Activated naive CD4-positive, alpha-beta T cell treated with anti-CD3 and anti-CD28 coated beads, Interleukin-2, amount 50 U/mL, for 24 hours (primary cell): ENCODE measurements at regions not wholly inside any gene's neighbourhood (a gene's known extent, or its start where the extent isn't known, plus 50 kb on each side); places are given as distances from the start of the nearest gene placed in this dataset.

Experiments
- H3K27ac Mint-ChIP-seq: one replicate; pipeline ENCODE4 v1.8.0; 2021; ENCODE audit warnings: mild to moderate bottlenecking, mixed read lengths
- H3K27me3 Mint-ChIP-seq: one replicate; pipeline ENCODE4 v1.8.0; 2021; ENCODE audit warnings: mixed read lengths
- H3K36me3 Mint-ChIP-seq: one replicate; pipeline ENCODE4 v1.8.0; 2021; ENCODE audit warnings: mixed read lengths
- H3K4me1 Mint-ChIP-seq: one replicate; pipeline ENCODE4 v1.8.0; 2021; ENCODE audit warnings: mixed read lengths
- H3K4me3 Mint-ChIP-seq: one replicate; pipeline ENCODE4 v1.8.0; 2021; ENCODE audit warnings: mild to moderate bottlenecking, mixed read lengths
- H3K9me3 Mint-ChIP-seq: one replicate; pipeline ENCODE4 v1.8.0; 2021; ENCODE audit warnings: mixed read lengths

GRCh38 chr17:71170070-71170469, 950.8 kb upstream of the SOX9 start:
- no peaks in the 10 kb centered on the region for H3K4me1 Mint-ChIP-seq
- no peak overlapping the region for H3K4me3 Mint-ChIP-seq
- H3K9me3 Mint-ChIP-seq: no peaks in the 10 kb centered on the region
- H3K36me3 Mint-ChIP-seq: no peaks in the 10 kb centered on the region
- H3K27ac Mint-ChIP-seq: no peak overlapping the region
- H3K27me3 Mint-ChIP-seq: no peaks in the 10 kb centered on the region

DNA sequence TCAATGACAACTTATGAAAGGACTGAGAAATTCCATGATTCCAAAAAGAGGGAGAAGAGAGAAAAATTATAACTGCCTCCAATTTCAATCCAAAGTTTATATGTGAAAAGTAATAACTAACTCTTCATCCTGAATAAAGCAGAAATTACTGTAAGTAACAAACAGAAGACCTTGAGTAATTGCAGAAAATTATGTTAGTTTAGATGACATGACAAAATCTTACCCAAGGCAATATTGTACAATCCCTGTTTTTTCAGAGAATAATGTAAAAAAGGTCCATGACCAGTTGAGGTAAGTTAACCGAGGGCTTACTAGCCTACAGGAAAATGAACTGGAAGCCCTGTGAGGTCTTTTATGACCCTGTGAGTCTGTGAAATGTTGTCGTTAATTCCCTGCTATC, 949.5 kb upstream of the SOX9 start:
- H3K27ac Mint-ChIP-seq: no peak overlapping the region
- H3K4me3 Mint-ChIP-seq: no peak overlapping the region
- H3K4me1 Mint-ChIP-seq: no peaks in the 10 kb centered on the region
- no peaks in the 10 kb centered on the region for H3K27me3 Mint-ChIP-seq
- no peaks in the 10 kb centered on the region for H3K36me3 Mint-ChIP-seq
- no peaks in the 10 kb centered on the region for H3K9me3 Mint-ChIP-seq

DNA sequence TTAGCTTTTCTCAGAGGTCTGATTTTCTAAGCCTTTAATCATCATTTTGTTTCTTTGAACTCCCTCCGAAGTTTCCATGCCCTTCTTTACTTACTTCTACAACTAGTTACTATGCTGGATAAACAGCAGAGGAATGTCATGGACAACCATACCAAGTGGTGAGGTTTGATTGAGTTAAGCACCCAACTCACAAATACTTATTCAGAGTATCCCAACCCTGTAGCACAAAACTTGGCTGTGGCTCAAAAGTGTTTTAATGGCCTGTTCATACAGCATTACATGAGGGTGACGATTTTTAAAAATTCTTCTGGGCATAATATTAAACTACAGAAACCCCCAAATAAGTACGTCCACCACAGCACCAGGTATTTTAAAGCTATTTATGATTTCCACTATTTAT, 946.8 kb upstream of the SOX9 start:
- Mint-ChIP-seq H3K9me3 (no peaks in the 10 kb centered on the region), H3K27me3 (no peaks in the 10 kb centered on the region), H3K36me3 (no peaks in the 10 kb centered on the region), H3K4me3 (no peak overlapping the region), H3K4me1 (no peaks in the 10 kb centered on the region), H3K27ac (no peak overlapping the region)

DNA sequence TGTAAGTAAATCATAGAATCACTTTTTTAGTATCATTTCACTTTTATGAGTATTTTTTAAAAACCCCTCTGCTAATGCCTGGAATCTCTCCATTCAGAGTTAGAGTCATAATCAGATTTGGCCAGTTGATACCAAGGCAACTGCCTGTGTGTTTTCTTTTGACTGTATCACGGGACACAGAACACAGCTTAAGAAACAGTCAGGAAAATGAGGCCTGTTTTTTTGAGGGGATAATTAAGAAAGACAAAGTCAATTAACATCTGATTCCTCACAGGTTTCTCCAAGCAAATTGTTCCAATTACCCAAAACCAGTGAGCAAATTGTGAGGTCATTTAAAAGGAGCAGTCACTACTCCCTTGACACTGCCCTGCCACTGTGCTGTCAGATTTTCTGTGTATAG, 944.5 kb upstream of the SOX9 start:
- H3K9me3 Mint-ChIP-seq: no peaks in the 10 kb centered on the region
- no peaks in the 10 kb centered on the region for H3K27me3 Mint-ChIP-seq
- no peak overlapping the region for H3K27ac Mint-ChIP-seq
- H3K4me1 Mint-ChIP-seq: no peaks in the 10 kb centered on the region
- H3K4me3 Mint-ChIP-seq: no peak overlapping the region
- H3K36me3 Mint-ChIP-seq: no peaks in the 10 kb centered on the region

DNA sequence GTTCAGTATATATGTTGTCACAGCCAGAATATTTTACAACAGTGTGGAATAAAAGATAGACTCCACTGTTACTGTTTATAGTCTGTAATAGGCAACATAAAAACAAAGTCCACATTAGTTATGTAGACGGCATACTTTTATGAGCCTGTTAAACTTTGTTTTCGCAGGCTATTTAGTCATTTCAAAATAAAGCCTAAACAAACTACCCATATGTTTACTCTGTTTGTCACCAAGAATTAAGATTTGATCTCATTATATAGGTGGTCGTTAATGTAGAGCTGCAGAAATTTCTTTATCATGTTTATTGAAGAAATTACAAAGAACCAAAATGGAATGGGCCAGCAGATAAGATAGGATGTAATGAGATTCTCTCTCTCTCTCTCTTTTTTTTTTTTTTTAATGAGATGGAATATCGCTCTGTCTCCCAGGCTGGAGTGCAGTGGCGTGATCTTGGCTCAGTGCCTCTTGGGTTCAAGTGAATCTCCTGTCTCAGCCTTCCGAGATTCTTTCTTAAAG, 943.8 kb upstream of the SOX9 start:
- Mint-ChIP-seq H3K27me3 (no peaks in the 10 kb centered on the region), H3K27ac (no peak overlapping the region), H3K4me1 (no peaks in the 10 kb centered on the region), H3K36me3 (no peaks in the 10 kb centered on the region), H3K9me3 (no peaks in the 10 kb centered on the region), H3K4me3 (no peak overlapping the region)

DNA sequence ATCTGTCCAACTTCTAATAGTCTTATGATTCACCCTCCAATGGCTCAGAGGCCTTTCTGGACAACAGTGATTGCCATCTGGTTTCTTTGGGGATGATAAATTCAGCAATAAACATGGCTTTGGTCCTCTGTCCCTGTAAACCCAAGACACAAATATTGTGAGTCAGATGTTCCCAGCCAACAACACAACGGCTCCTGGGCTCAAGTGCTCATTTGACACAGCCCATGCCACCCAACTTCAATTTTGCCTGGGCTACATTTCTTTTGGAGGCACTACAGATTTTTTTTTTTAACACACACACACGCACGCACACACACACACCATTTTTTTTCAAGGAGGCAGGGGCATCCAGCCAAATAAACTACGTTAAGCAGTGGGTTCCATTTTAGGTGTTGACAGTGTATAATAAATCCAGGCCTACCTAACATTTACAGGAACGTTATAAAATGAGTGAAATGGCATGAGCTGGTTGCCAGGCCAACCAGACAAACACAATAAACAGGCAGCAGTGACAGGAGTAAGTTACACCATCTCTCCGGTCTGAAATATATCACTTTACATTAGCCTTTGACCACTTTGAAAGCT, 939.9 kb upstream of the SOX9 start:
- no peak overlapping the region for H3K4me3 Mint-ChIP-seq
- H3K27ac Mint-ChIP-seq: no peak overlapping the region

GRCh38 chr17:71183066-71183660, 937.7 kb upstream of the SOX9 start:
- Mint-ChIP-seq H3K4me1 (no peaks in the 10 kb centered on the region), H3K27ac (no peak overlapping the region)

More for the DNA sequence above, 939.9 kb upstream of the SOX9 start:
- H3K4me1 Mint-ChIP-seq: no peaks in the 10 kb centered on the region
- no peaks in the 10 kb centered on the region for H3K9me3 Mint-ChIP-seq
- H3K27me3 Mint-ChIP-seq: no peaks in the 10 kb centered on the region
- no peaks in the 10 kb centered on the region for H3K36me3 Mint-ChIP-seq

DNA sequence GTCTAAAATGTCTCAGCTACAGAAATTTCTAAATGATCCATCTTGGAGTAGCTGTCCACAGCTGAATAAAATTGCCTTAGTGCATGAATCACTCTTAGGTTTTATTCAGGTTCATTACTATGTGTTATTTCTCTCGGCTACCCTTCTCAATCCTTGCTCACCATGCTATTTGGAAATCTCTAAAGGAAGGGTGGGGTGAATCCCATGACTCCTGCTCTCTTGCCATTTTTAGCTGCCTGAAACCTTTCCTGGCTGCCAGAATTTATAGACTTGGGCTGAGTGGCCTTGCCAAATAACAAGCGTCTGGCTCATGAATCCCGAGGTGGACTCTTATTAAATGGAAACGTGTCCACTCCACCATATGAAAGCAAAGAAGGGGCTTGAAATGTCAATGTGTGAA, 936.1 kb upstream of the SOX9 start:
- no peaks in the 10 kb centered on the region for H3K4me1 Mint-ChIP-seq
- H3K9me3 Mint-ChIP-seq: no peaks in the 10 kb centered on the region
- no peaks in the 10 kb centered on the region for H3K36me3 Mint-ChIP-seq
- no peak overlapping the region for H3K4me3 Mint-ChIP-seq
- H3K27me3 Mint-ChIP-seq: no peaks in the 10 kb centered on the region
- H3K27ac Mint-ChIP-seq: no peak overlapping the region

More at GRCh38 chr17:71183066-71183660, 937.7 kb upstream of the SOX9 start:
- Mint-ChIP-seq H3K36me3 (no peaks in the 10 kb centered on the region), H3K27me3 (no peaks in the 10 kb centered on the region), H3K4me3 (no peak overlapping the region), H3K9me3 (no peaks in the 10 kb centered on the region)

GRCh38 chr17:71187145-71187878, 933.5 kb upstream of the SOX9 start:
- Mint-ChIP-seq H3K9me3 (peaks cover 4% of the 10 kb centered on the region), H3K36me3 (no peaks in the 10 kb centered on the region), H3K27ac (no peak overlapping the region), H3K4me3 (no peak overlapping the region), H3K27me3 (no peaks in the 10 kb centered on the region), H3K4me1 (no peaks in the 10 kb centered on the region)

DNA sequence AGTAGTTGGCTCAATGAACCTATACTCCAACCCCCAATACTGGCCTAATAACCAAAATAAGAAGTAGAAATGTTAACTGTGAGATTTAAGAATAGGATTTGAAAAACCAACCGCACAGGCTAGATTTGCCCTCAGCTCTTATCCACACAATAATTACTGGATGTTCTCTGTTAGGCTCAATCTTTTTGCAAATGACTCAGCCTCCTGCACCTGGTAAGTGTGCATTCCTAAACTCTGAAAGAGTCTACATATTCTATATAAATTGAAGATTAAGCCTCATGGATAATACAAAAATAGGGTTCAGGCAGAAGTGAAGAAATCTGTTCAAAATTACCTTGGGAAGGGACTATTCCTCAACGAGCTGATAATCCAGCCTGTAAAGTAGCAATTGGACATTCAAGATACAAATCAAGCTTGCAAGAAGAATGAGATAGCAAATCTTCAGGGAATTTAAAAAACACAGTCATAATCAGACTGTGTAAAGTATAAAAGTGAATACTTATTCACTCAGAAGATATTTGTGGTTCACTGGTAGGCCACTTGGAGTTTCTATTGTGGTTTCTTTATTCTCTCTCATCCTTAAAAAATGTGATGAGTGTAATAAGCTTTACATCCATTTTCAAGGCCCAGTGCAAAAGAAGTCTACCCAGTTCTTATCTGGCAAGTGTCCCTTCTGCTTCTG, 931.9 kb upstream of the SOX9 start:
- Mint-ChIP-seq H3K9me3 (peaks cover 4% of the 10 kb centered on the region), H3K4me3 (no peak overlapping the region), H3K36me3 (no peaks in the 10 kb centered on the region), H3K4me1 (no peaks in the 10 kb centered on the region), H3K27me3 (no peaks in the 10 kb centered on the region), H3K27ac (no peak overlapping the region)

- Mint-ChIP-seq H3K4me1 (no peaks in the 10 kb centered on the region), H3K4me3 (no peak overlapping the region), H3K27me3 (no peaks in the 10 kb centered on the region), H3K36me3 (no peaks in the 10 kb centered on the region), H3K9me3 (peaks cover 4% of the 10 kb centered on the region), H3K27ac (no peak overlapping the region)
Observed at GRCh38 chr17:71189493-71189831, 931.4 kb upstream of the SOX9 start.

- H3K27me3 Mint-ChIP-seq: no peaks in the 10 kb centered on the region
- H3K4me1 Mint-ChIP-seq: no peaks in the 10 kb centered on the region
- no peak overlapping the region for H3K27ac Mint-ChIP-seq
- no peak overlapping the region for H3K4me3 Mint-ChIP-seq
- no peaks in the 10 kb centered on the region for H3K36me3 Mint-ChIP-seq
- peaks cover 12% of the 10 kb centered on the region for H3K9me3 Mint-ChIP-seq
Observed at GRCh38 chr17:71192039-71192555, 928.7 kb upstream of the SOX9 start.

DNA sequence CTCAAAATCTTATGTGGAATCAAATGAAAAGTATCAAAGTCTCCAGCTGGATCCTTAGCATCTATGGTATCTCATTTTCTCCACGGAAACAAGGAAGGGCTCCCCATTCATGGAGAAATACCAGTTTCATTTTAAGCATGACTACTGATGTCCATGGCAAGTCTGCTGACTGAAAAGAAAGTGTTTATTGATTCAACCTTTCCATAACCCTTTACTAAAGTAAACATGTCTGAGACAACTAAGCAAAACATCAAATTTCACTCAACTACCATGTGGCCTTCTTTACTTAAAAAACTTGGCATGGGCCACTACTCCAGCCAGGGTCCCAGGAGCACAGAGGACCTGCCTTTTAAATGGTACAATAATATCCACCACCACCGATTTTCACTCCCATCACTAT, 928.0 kb upstream of the SOX9 start:
- H3K4me3 Mint-ChIP-seq: no peak overlapping the region
- H3K4me1 Mint-ChIP-seq: no peaks in the 10 kb centered on the region
- H3K27ac Mint-ChIP-seq: no peak overlapping the region
- H3K27me3 Mint-ChIP-seq: no peaks in the 10 kb centered on the region
- H3K36me3 Mint-ChIP-seq: no peaks in the 10 kb centered on the region
- H3K9me3 Mint-ChIP-seq: peaks cover 14% of the 10 kb centered on the region

DNA sequence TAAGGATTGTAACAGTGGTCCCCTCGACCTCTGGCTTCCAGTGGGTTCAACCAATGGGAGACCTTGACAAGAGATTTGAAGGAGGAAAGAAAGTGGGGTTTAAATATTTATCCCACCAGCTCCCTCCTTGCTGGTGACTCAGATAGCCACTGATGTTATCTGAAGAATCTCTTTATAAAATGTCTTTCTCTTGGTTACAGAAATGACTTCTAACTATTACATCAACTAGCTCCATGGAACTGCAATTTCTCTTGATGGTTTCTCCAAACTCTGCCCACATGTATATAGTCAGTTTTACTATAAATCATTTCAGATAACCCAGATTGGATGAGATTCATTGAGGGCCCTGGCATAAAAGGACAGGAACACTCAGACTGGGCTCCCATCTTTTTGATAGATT, 920.2 kb upstream of the SOX9 start:
- H3K27ac Mint-ChIP-seq: no peak overlapping the region
- peaks cover 9% of the 10 kb centered on the region for H3K9me3 Mint-ChIP-seq
- no peaks in the 10 kb centered on the region for H3K36me3 Mint-ChIP-seq
- H3K4me1 Mint-ChIP-seq: no peaks in the 10 kb centered on the region
- no peak overlapping the region for H3K4me3 Mint-ChIP-seq
- no peaks in the 10 kb centered on the region for H3K27me3 Mint-ChIP-seq

- H3K27me3 Mint-ChIP-seq: no peaks in the 10 kb centered on the region
- no peaks in the 10 kb centered on the region for H3K36me3 Mint-ChIP-seq
- peaks cover 8% of the 10 kb centered on the region for H3K9me3 Mint-ChIP-seq
- no peaks in the 10 kb centered on the region for H3K4me1 Mint-ChIP-seq
- H3K4me3 Mint-ChIP-seq: no peak overlapping the region
- H3K27ac Mint-ChIP-seq: no peak overlapping the region
Observed at GRCh38 chr17:71201639-71202038, 919.2 kb upstream of the SOX9 start.

GRCh38 chr17:71202449-71202848, 918.4 kb upstream of the SOX9 start:
- Mint-ChIP-seq H3K27me3 (no peaks in the 10 kb centered on the region), H3K27ac (no peak overlapping the region), H3K36me3 (no peaks in the 10 kb centered on the region), H3K9me3 (peaks cover 7% of the 10 kb centered on the region), H3K4me1 (no peaks in the 10 kb centered on the region), H3K4me3 (no peak overlapping the region)
